ENCODE measurements at regions not wholly inside any gene's neighbourhood (a gene's known extent, or its start where the extent isn't known, plus 50 kb on each side); places are given as distances from the start of the nearest gene placed in this dataset.

- H3K36me3 ChIP-seq = no peaks in the 10 kb centered on the region
- H3K27ac ChIP-seq = no peak overlapping the region
- TF ChIP-seq POLR2A (IDR thresholded peaks at IDR 0.05) (no peak), POLR2AphosphoS5 (IDR thresholded peaks at IDR 0.05) (no peak), CTCF (IDR thresholded peaks at IDR 0.05) (no peak)
- H3K27me3 ChIP-seq = no peaks in the 10 kb centered on the region
- no peak for DNase-seq (ENCODE audit: low spot score in 2 of 2)
- H3K9me3 ChIP-seq = peaks cover 4 to 7% of the 10 kb centered on the region in 2 donors
- no peaks in the 10 kb centered on the region for H3K4me1 ChIP-seq
- H3K4me3 ChIP-seq = no peak overlapping the region
- intact Hi-C loops (cut with DNase I; ENCODE audit: low total_unique reads) = no loop called here
Observed at GRCh38 chr4:143055997-143056396, 128.7 kb upstream of the USP38 start.

GRCh38 chr4:143071351-143071750, 113.4 kb upstream of the USP38 start:
- H3K4me1 ChIP-seq = no peaks in the 10 kb centered on the region
- intact Hi-C loops (cut with DNase I; ENCODE audit: low total_unique reads) = no loop called here
- H3K4me3 ChIP-seq = no peak overlapping the region
- no peak for TF ChIP-seq CTCF (IDR thresholded peaks at IDR 0.05)
- no peaks in the 10 kb centered on the region for H3K36me3 ChIP-seq
- no peak for DNase-seq (ENCODE audit: low spot score in 2 of 2)
- no peaks in the 10 kb centered on the region for H3K27me3 ChIP-seq
- H3K9me3 ChIP-seq = peaks cover 0 to 16% of the 10 kb centered on the region in 2 donors
- H3K27ac ChIP-seq = no peak overlapping the region

GRCh38 chr4:143076723-143077122, 108.0 kb upstream of the USP38 start:
- intact Hi-C loops (cut with DNase I; ENCODE audit: low total_unique reads) = no loop called here

GRCh38 chr4:143082701-143083100, 102.0 kb upstream of the USP38 start:
- intact Hi-C loops (cut with DNase I; ENCODE audit: low total_unique reads) = no loop called here
- H3K27ac ChIP-seq = no peak overlapping the region
- no peak for DNase-seq (ENCODE audit: low spot score in 2 of 2)
- no peaks in the 10 kb centered on the region for H3K36me3 ChIP-seq
- no peaks in the 10 kb centered on the region for H3K27me3 ChIP-seq
- H3K9me3 ChIP-seq = no peaks in the 10 kb centered on the region
- H3K4me3 ChIP-seq = no peak overlapping the region
- no peaks in the 10 kb centered on the region for H3K4me1 ChIP-seq
- no peak for TF ChIP-seq POLR2A (IDR thresholded peaks at IDR 0.05)
- TF ChIP-seq POLR2AphosphoS5 (IDR thresholded peaks at IDR 0.05) = no peak
- TF ChIP-seq CTCF (IDR thresholded peaks at IDR 0.05) = no peak

More at GRCh38 chr4:143076723-143077122, 108.0 kb upstream of the USP38 start:
- no peaks in the 10 kb centered on the region for H3K27me3 ChIP-seq
- H3K4me3 ChIP-seq = no peak overlapping the region
- no peak for DNase-seq (ENCODE audit: low spot score in 2 of 2)
- no peak overlapping the region for H3K27ac ChIP-seq
- H3K4me1 ChIP-seq = no peaks in the 10 kb centered on the region
- H3K9me3 ChIP-seq = no peaks in the 10 kb centered on the region
- no peaks in the 10 kb centered on the region for H3K36me3 ChIP-seq
- TF ChIP-seq CTCF (IDR thresholded peaks at IDR 0.05) = no peak
- no peak for TF ChIP-seq POLR2AphosphoS5 (IDR thresholded peaks at IDR 0.05)
- TF ChIP-seq POLR2A (IDR thresholded peaks at IDR 0.05) = no peak

- H3K4me3 ChIP-seq = no peak overlapping the region
- DNase-seq (ENCODE audit: low spot score in 2 of 2) = peak in 1 of 2 donors; percentile 57
- H3K9me3 ChIP-seq = no peaks in the 10 kb centered on the region
- no peaks in the 10 kb centered on the region for H3K4me1 ChIP-seq
- peak overlapping the region in 1 of 2 donors; percentile 27 for H3K27ac ChIP-seq
- TF ChIP-seq POLR2AphosphoS5 (IDR thresholded peaks at IDR 0.05) = no peak
- no peak for TF ChIP-seq CTCF (IDR thresholded peaks at IDR 0.05)
- TF ChIP-seq POLR2A (IDR thresholded peaks at IDR 0.05) = no peak
- H3K27me3 ChIP-seq = no peaks in the 10 kb centered on the region
- H3K36me3 ChIP-seq = no peaks in the 10 kb centered on the region
- intact Hi-C loops (cut with DNase I; ENCODE audit: low total_unique reads) = no loop called here
Observed at GRCh38 chr4:143083756-143084472, 100.8 kb upstream of the USP38 start.

Measured in breast epithelium (tissue), 4 donors.